Panc1 (cell line): ENCODE measurements at regions not wholly inside any gene's neighbourhood (a gene's known extent, or its start where the extent isn't known, plus 50 kb on each side); places are given as distances from the start of the nearest gene placed in this dataset.

Experiments used
- ATAC-seq: fragments of 200-7000 bp; cut with Tn5 transposase; 2 replicates; pipeline ENCODE4 v1.9.1; 2020; ENCODE audit warnings: mild to moderate bottlenecking, moderate library complexity
- BruUV-seq: library from RNA; stranded (reverse); fragments of 400-500 nt; replicated peaks from 2 replicates; lab custom pipeline; 2021; lab: Mats Ljungman, UMichigan
- CTCF ChIA-PET: fragments of 300-600 bp; sonication (Branson Sonifier 250); formaldehyde crosslinking; loops from one replicate; lab custom pipeline; 2022; ENCODE audit warnings: antibody characterized with exemption; lab: Charles Lee
- POLR2A ChIA-PET: fragments of 300-600 bp; sonication (Branson Sonifier 250); formaldehyde crosslinking; loops from one replicate; lab custom pipeline; 2022; ENCODE audit warnings: antibody characterized with exemption; lab: Charles Lee
- DNase-seq: peaks from one replicate; pipeline ENCODE4 v3.0.0-alpha.2; 2010; ENCODE audit warnings: low read depth, low spot score
- H3K27ac ChIP-seq: 2 replicates; pipeline ENCODE4 v1.5.1; 2011; ENCODE audit warnings: mild to moderate bottlenecking, low read length, inconsistent platforms
- H3K27me3 ChIP-seq: fragments of 200-500 bp; sonication (Bioruptor generic); 2 replicates; pipeline ENCODE4 v1.6.0; 2014; ENCODE audit warnings: low read length, inconsistent platforms; ENCODE audit not compliant: control insufficient read depth, insufficient read depth
- H3K36me3 ChIP-seq: fragments of 200-500 bp; sonication (Bioruptor generic); 2 replicates; pipeline ENCODE4 v1.5.1; 2014; ENCODE audit warnings: inconsistent platforms, mild to moderate bottlenecking, low read length, moderate library complexity; ENCODE audit not compliant: control insufficient read depth, insufficient read depth
- H3K4me1 ChIP-seq: 2 replicates; pipeline ENCODE4 v1.5.1; 2011; ENCODE audit warnings: inconsistent platforms, mild to moderate bottlenecking, low read length, moderate library complexity; ENCODE audit not compliant: control insufficient read depth, insufficient read depth
- H3K4me3 ChIP-seq, 2 experiments: 2 replicates each; pipeline ENCODE4 v1.5.1; 2011 to 2012; ENCODE audit warnings: low read depth in 2 of 2, low read length in 2 of 2, mild to moderate bottlenecking in 2 of 2, inconsistent platforms in 1 of 2, moderate library complexity in 1 of 2
- H3K9me3 ChIP-seq: fragments of 200-500 bp; sonication (Bioruptor generic); 2 replicates; pipeline ENCODE4 v1.5.1; 2014; ENCODE audit warnings: low read depth, mild to moderate bottlenecking, inconsistent platforms, low read length, moderate library complexity; ENCODE audit not compliant: control insufficient read depth, insufficient read depth
- POLR2AphosphoS5 ChIP-seq: IDR thresholded peaks from 2 replicates; pipeline ENCODE4 v1.6.1; 2012; ENCODE audit warnings: mild to moderate bottlenecking, low read depth, low read length, moderate library complexity
- SIN3A ChIP-seq: IDR thresholded peaks from 2 replicates; pipeline ENCODE4 v1.6.1; 2012; ENCODE audit warnings: low read depth, mild to moderate bottlenecking, low read length, moderate library complexity, borderline replicate concordance; ENCODE audit not compliant: insufficient read depth
- TCF7L2 ChIP-seq: IDR thresholded peaks from 2 replicates; pipeline ENCODE4 v1.6.1; 2011; ENCODE audit warnings: mild to moderate bottlenecking, low read depth, low read length, inconsistent platforms
- in situ Hi-C: cut with HindIII; loops from 2 replicates; pipeline ENCODE4 v1.10.0; 2016; ENCODE audit warnings: low sequenced_read_pairs, low pct_unique_long_range_greater_than_20kb
- intact Hi-C: fragments of 100-400 bp; cut with micrococcal nuclease; formaldehyde crosslinking; loops from one replicate; pipeline ENCODE4 v1.10.0; 2022; ENCODE audit not compliant: unreplicated experiment
- TF ChIP-seq, protein P1 (sequence below): fragments of 450-650 bp; IDR thresholded peaks from 2 replicates; pipeline ENCODE4 v1.5.1; 2017; ENCODE audit warnings: mild to moderate bottlenecking
- TF ChIP-seq, protein P2 (sequence below), 2 experiments: IDR thresholded peaks; 2 replicates each; pipeline ENCODE4 v1.6.1; 2011 to 2012; ENCODE audit warnings: low read depth in 2 of 2, control low read depth in 1 of 2, low read length in 1 of 2, mild to moderate bottlenecking in 1 of 2, moderate library complexity in 1 of 2; ENCODE audit not compliant: insufficient read depth in 1 of 2

DNA sequence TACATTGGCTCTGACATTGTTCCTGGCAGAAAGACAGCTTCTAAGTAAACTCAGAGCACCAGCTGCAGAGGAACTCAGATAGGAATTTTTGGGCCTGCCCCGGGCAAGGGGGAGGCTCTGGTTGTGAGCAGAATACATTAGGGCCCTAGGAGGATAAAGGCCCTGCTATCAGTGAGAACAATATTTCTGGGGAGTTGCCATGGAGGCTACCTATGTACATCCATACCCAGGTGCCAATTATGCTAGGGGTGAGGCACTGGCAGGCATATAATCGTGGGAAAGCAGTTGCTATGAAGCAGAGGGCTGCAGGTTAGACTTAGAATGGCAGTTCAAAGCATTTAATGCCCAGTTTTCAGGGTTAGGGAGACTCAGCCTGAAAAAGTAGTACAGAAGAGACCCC, 273.5 kb upstream of the EDA2R start:
- no peaks in the 10 kb centered on the region for H3K27me3 ChIP-seq
- no peaks in the 10 kb centered on the region for H3K36me3 ChIP-seq
- POLR2A ChIA-PET: no interaction called here
- in situ Hi-C loops (no loop called here), intact Hi-C loops (no loop called here)
- TF ChIP-seq TCF7L2: no peak
- TF ChIP-seq, protein P1, sequence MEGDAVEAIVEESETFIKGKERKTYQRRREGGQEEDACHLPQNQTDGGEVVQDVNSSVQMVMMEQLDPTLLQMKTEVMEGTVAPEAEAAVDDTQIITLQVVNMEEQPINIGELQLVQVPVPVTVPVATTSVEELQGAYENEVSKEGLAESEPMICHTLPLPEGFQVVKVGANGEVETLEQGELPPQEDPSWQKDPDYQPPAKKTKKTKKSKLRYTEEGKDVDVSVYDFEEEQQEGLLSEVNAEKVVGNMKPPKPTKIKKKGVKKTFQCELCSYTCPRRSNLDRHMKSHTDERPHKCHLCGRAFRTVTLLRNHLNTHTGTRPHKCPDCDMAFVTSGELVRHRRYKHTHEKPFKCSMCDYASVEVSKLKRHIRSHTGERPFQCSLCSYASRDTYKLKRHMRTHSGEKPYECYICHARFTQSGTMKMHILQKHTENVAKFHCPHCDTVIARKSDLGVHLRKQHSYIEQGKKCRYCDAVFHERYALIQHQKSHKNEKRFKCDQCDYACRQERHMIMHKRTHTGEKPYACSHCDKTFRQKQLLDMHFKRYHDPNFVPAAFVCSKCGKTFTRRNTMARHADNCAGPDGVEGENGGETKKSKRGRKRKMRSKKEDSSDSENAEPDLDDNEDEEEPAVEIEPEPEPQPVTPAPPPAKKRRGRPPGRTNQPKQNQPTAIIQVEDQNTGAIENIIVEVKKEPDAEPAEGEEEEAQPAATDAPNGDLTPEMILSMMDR: no peak
- no peak for TF ChIP-seq POLR2AphosphoS5
- no peak for TF ChIP-seq SIN3A
- TF ChIP-seq, protein P2, sequence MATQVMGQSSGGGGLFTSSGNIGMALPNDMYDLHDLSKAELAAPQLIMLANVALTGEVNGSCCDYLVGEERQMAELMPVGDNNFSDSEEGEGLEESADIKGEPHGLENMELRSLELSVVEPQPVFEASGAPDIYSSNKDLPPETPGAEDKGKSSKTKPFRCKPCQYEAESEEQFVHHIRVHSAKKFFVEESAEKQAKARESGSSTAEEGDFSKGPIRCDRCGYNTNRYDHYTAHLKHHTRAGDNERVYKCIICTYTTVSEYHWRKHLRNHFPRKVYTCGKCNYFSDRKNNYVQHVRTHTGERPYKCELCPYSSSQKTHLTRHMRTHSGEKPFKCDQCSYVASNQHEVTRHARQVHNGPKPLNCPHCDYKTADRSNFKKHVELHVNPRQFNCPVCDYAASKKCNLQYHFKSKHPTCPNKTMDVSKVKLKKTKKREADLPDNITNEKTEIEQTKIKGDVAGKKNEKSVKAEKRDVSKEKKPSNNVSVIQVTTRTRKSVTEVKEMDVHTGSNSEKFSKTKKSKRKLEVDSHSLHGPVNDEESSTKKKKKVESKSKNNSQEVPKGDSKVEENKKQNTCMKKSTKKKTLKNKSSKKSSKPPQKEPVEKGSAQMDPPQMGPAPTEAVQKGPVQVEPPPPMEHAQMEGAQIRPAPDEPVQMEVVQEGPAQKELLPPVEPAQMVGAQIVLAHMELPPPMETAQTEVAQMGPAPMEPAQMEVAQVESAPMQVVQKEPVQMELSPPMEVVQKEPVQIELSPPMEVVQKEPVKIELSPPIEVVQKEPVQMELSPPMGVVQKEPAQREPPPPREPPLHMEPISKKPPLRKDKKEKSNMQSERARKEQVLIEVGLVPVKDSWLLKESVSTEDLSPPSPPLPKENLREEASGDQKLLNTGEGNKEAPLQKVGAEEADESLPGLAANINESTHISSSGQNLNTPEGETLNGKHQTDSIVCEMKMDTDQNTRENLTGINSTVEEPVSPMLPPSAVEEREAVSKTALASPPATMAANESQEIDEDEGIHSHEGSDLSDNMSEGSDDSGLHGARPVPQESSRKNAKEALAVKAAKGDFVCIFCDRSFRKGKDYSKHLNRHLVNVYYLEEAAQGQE (IDR thresholded peaks at IDR 0.05; ENCODE audit: insufficient read depth in 1 of 2, low read depth in 2 of 2, low read length in 1 of 2): no peak
- CTCF ChIA-PET: no interaction called here
- no peak overlapping the region for H3K4me3 ChIP-seq
- no peak overlapping the region for H3K27ac ChIP-seq
- ATAC-seq (no peak), DNase-seq (no peak)
- no peaks in the 10 kb centered on the region for H3K4me1 ChIP-seq
- no TSS peak for BruUV-seq
- no peaks in the 10 kb centered on the region for H3K9me3 ChIP-seq

DNA sequence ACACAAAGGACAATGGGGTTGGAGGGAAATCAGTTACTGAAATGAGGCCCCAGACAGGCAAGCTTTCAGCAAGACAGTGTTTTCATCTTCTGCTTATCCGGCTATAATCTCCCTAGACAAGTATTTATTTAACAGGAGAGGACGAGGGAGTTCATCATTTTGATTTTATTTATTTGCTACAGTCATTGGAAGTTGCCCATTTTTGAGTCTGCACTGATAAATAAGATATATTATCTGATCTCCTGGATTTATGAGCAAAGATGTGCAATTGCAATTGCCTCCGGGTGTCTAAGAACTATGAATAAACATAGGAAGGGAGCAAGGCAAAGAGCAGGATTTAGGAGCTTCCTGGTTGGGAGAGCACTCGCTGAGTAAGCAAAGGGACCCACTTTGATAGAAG, 263.2 kb upstream of the EDA2R start:
- TF ChIP-seq, protein P1: no peak
- TF ChIP-seq, protein P2 (IDR thresholded peaks at IDR 0.05; ENCODE audit: insufficient read depth in 1 of 2, low read depth in 2 of 2, low read length in 1 of 2): no peak
- no peak for TF ChIP-seq SIN3A
- H3K27me3 ChIP-seq: no peaks in the 10 kb centered on the region
- ChIA-PET CTCF (no interaction called here), POLR2A (no interaction called here)
- no peak for DNase-seq
- in situ Hi-C loops: no loop called here
- BruUV-seq: no TSS peak
- H3K4me1 ChIP-seq: no peaks in the 10 kb centered on the region
- intact Hi-C loops: no loop called here
- no peak overlapping the region for H3K4me3 ChIP-seq
- H3K36me3 ChIP-seq: no peaks in the 10 kb centered on the region
- H3K27ac ChIP-seq: no peak overlapping the region
- no peaks in the 10 kb centered on the region for H3K9me3 ChIP-seq
- no peak for ATAC-seq
